22Rv1 (cell line): ENCODE measurements at regions not wholly inside any gene's neighbourhood (a gene's known extent, or its start where the extent isn't known, plus 50 kb on each side); places are given as distances from the start of the nearest gene placed in this dataset.
"Not testable (repeated sequence)": the region's sequence is repeated elsewhere in the genome, so short reads cannot be mapped to it uniquely, and the experiment has no call there.

Experiments
- ZFX ChIP-seq: fragments of 450-650 bp; IDR thresholded peaks from 2 replicates; pipeline ENCODE4 v1.6.1; 2017; ENCODE audit warnings: antibody characterized with exemption, borderline replicate concordance
- TF ChIP-seq, protein P1 (sequence below): fragments of 450-650 bp; IDR thresholded peaks from 2 replicates; pipeline ENCODE4 v1.5.1; 2017; ENCODE audit warnings: mild to moderate bottlenecking

GRCh38 chr3:125790312-125790711 lies 178.7 kb upstream of the ROPN1B start:
- TF ChIP-seq, protein P1, sequence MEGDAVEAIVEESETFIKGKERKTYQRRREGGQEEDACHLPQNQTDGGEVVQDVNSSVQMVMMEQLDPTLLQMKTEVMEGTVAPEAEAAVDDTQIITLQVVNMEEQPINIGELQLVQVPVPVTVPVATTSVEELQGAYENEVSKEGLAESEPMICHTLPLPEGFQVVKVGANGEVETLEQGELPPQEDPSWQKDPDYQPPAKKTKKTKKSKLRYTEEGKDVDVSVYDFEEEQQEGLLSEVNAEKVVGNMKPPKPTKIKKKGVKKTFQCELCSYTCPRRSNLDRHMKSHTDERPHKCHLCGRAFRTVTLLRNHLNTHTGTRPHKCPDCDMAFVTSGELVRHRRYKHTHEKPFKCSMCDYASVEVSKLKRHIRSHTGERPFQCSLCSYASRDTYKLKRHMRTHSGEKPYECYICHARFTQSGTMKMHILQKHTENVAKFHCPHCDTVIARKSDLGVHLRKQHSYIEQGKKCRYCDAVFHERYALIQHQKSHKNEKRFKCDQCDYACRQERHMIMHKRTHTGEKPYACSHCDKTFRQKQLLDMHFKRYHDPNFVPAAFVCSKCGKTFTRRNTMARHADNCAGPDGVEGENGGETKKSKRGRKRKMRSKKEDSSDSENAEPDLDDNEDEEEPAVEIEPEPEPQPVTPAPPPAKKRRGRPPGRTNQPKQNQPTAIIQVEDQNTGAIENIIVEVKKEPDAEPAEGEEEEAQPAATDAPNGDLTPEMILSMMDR, result not testable (repeated sequence)
- not testable (repeated sequence) for TF ChIP-seq ZFX
